Mesenchymal stem cell (in vitro differentiated cells and primary cell): ENCODE measurements at regions not wholly inside any gene's neighbourhood (a gene's known extent, or its start where the extent isn't known, plus 50 kb on each side); places are given as distances from the start of the nearest gene placed in this dataset.
A peak's percentile ranks its signal among the peaks of the same experiment; 100 is the strongest.

Experiments used
- DNase-seq: peaks from one replicate; pipeline ENCODE4 v3.0.0-alpha.2; 2013
- H2AFZ ChIP-seq: one replicate; pipeline ENCODE4 v1.6.1; 2013; ENCODE audit warnings: low read depth, mild to moderate bottlenecking, control low read depth, inconsistent platforms, low read length, moderate library complexity
- H2AK5ac ChIP-seq: 2 replicates; pipeline ENCODE4 v1.6.1; 2013; ENCODE audit warnings: low read length, moderate library complexity, mild to moderate bottlenecking, inconsistent platforms; ENCODE audit not compliant: severe bottlenecking
- H2BK120ac ChIP-seq: one replicate; pipeline ENCODE4 v1.6.1; 2013; ENCODE audit warnings: low read depth, mild to moderate bottlenecking, inconsistent platforms, low read length, moderate library complexity
- H2BK12ac ChIP-seq, 2 experiments: one replicate each; pipeline ENCODE4 v1.6.1; 2013; ENCODE audit warnings: inconsistent platforms in 2 of 2, low read length in 2 of 2, mild to moderate bottlenecking in 2 of 2, moderate library complexity in 2 of 2, control low read depth in 1 of 2
- H2BK15ac ChIP-seq: one replicate; pipeline ENCODE4 v1.6.1; 2013; ENCODE audit warnings: mild to moderate bottlenecking, low read depth, inconsistent platforms; ENCODE audit not compliant: poor library complexity, severe bottlenecking
- H2BK5ac ChIP-seq: 2 replicates; pipeline ENCODE4 v1.6.1; 2013; ENCODE audit warnings: low read depth, mild to moderate bottlenecking, low read length, control low read depth, inconsistent platforms; ENCODE audit not compliant: poor library complexity, severe bottlenecking
- H3K14ac ChIP-seq, 2 experiments: one replicate each; pipeline ENCODE4 v1.6.1; 2013; ENCODE audit warnings: inconsistent platforms in 2 of 2, low read length in 2 of 2, control low read depth in 1 of 2, mild to moderate bottlenecking in 1 of 2, moderate library complexity in 1 of 2
- H3K18ac ChIP-seq, 2 experiments: one replicate each; pipeline ENCODE4 v1.6.1; 2013; ENCODE audit warnings: inconsistent platforms in 2 of 2, low read length in 2 of 2, control low read depth in 1 of 2, low read depth in 1 of 2, mild to moderate bottlenecking in 1 of 2
- H3K23ac ChIP-seq, 2 experiments: one replicate each; pipeline ENCODE4 v1.6.1; 2013; ENCODE audit warnings: inconsistent platforms in 2 of 2, low read length in 2 of 2, mild to moderate bottlenecking in 2 of 2, moderate library complexity in 2 of 2, control low read depth in 1 of 2
- H3K27ac ChIP-seq: 2 replicates; pipeline ENCODE4 v1.5.1; 2013; ENCODE audit warnings: mild to moderate bottlenecking, moderate library complexity, low read length, control low read depth, inconsistent platforms; ENCODE audit not compliant: poor library complexity, severe bottlenecking
- H3K27me3 ChIP-seq, 2 experiments: 2 replicates each; pipeline versions ENCODE4 v1.6.1 to v1.7.0; 2013; ENCODE audit warnings: low read length in 2 of 2, mild to moderate bottlenecking in 2 of 2, moderate library complexity in 2 of 2, control low read depth in 1 of 2, inconsistent platforms in 1 of 2; ENCODE audit not compliant: control insufficient read depth in 1 of 2, insufficient read depth in 1 of 2
- H3K36me3 ChIP-seq, 2 experiments: 2 replicates each; pipeline versions ENCODE4 v1.6.1 to v1.7.0; 2013; ENCODE audit warnings: low read length in 2 of 2, control low read depth in 1 of 2, inconsistent platforms in 1 of 2, low read depth in 1 of 2, mild to moderate bottlenecking in 1 of 2; ENCODE audit not compliant: insufficient read depth in 2 of 2, control insufficient read depth in 1 of 2
- H3K4ac ChIP-seq, 2 experiments: one replicate each; pipeline ENCODE4 v1.6.1; 2013; ENCODE audit warnings: inconsistent platforms in 2 of 2, low read length in 2 of 2, mild to moderate bottlenecking in 2 of 2, moderate library complexity in 2 of 2, control low read depth in 1 of 2, low read depth in 1 of 2
- H3K4me1 ChIP-seq: 2 replicates; pipeline ENCODE4 v1.6.1; 2013; ENCODE audit warnings: low read depth, low read length, control low read depth; ENCODE audit not compliant: control insufficient read depth, insufficient read depth
- H3K4me2 ChIP-seq: 2 replicates; pipeline ENCODE4 v1.6.1; 2013; ENCODE audit warnings: low read length, mild to moderate bottlenecking, inconsistent platforms; ENCODE audit not compliant: poor library complexity, severe bottlenecking
- H3K4me3 ChIP-seq, 2 experiments: 2 replicates each; pipeline versions ENCODE4 v1.5.1 to v1.7.0; 2013; ENCODE audit warnings: low read length in 2 of 2, mild to moderate bottlenecking in 2 of 2, control low read depth in 1 of 2, low read depth in 1 of 2; ENCODE audit not compliant: insufficient read depth in 1 of 2
- H3K79me1 ChIP-seq: replicated peaks from 2 replicates; pipeline ENCODE4 v1.6.1; 2013; ENCODE audit warnings: mild to moderate bottlenecking, control low read depth, low read length, inconsistent platforms; ENCODE audit not compliant: poor library complexity, severe bottlenecking
- H3K9ac ChIP-seq: 2 replicates; pipeline ENCODE4 v1.7.0; 2013; ENCODE audit warnings: mild to moderate bottlenecking, low read length, moderate library complexity
- H3K9me3 ChIP-seq: 2 replicates; pipeline ENCODE4 v1.7.0; 2013; ENCODE audit warnings: mild to moderate bottlenecking, low read length; ENCODE audit not compliant: control insufficient read depth
- H4K8ac ChIP-seq: one replicate; pipeline ENCODE4 v1.6.1; 2013; ENCODE audit warnings: inconsistent platforms, mild to moderate bottlenecking, low read length, moderate library complexity
- H4K91ac ChIP-seq: one replicate; pipeline ENCODE4 v1.6.1; 2013; ENCODE audit warnings: mild to moderate bottlenecking, low read length, inconsistent platforms
- WGBS: methylation state at CpG from one replicate; pipeline ENCODE4 v1.1.7; 2013; ENCODE audit warnings: mixed read lengths; 5-methylcytosine and 5-hydroxymethylcytosine counted together

DNA sequence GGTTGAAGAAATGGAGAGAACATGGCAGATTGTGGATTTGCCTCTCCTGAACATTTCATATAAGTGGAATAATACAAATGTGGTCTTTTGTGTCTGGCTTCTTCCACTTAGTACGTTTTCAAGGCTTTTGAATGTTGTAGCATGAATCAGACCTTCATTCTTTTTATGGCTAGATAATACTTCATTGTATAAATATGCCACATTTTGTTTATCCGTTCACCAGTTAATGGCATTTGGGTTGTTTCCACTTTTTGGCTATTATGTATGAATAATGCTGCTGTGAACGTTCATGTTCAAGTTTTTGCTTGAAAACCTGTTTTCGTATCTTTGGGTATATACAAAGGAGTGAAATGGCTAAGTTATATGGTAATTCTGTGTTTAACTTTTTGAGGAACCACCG, 130.4 kb downstream of the TANC2 start:
- Histone ChIP-seq H3K18ac (no peak overlapping the region), H3K9ac (no peak overlapping the region), H3K27ac (no peak overlapping the region), H2BK15ac (no peak overlapping the region), H2AFZ (no peak overlapping the region), H3K79me1 (peaks cover 13% of the 10 kb centered on the region), H2BK5ac (no peak overlapping the region), H3K4me1 (no peaks in the 10 kb centered on the region), H3K36me3 (peaks cover 0 to 5% of the 10 kb centered on the region in 2 experiments), H3K9me3 (no peaks in the 10 kb centered on the region), H3K4me2 (no peak overlapping the region), H3K23ac (no peak overlapping the region), H4K91ac (no peak overlapping the region), H2BK120ac (no peak overlapping the region), H2AK5ac (no peak overlapping the region), H3K4ac (no peak overlapping the region), H3K27me3 (no peaks in the 10 kb centered on the region), H3K4me3 (no peak overlapping the region), H2BK12ac (no peak overlapping the region), H4K8ac (no peak overlapping the region), H3K14ac (no peak overlapping the region)
- 47% methylated on average over 3 of the region's 5 CpGs for WGBS
- DNase-seq: peak; percentile 71

GRCh38 chr17:63099425-63099824, 133.4 kb downstream of the TANC2 start:
- Histone ChIP-seq H3K79me1 (peaks cover 15% of the 10 kb centered on the region), H3K23ac (no peak overlapping the region), H2BK15ac (no peak overlapping the region), H4K91ac (no peak overlapping the region), H3K9ac (no peak overlapping the region), H3K27ac (no peak overlapping the region), H3K18ac (no peak overlapping the region), H4K8ac (no peak overlapping the region), H3K27me3 (no peaks in the 10 kb centered on the region), H3K4me3 (no peak overlapping the region), H2AK5ac (no peak overlapping the region), H2BK5ac (no peak overlapping the region), H3K9me3 (no peaks in the 10 kb centered on the region), H3K14ac (no peak overlapping the region), H3K4me1 (no peaks in the 10 kb centered on the region), H3K36me3 (peaks cover 0 to 11% of the 10 kb centered on the region in 2 experiments), H2BK120ac (no peak overlapping the region), H2AFZ (no peak overlapping the region), H3K4me2 (no peak overlapping the region), H2BK12ac (no peak overlapping the region), H3K4ac (no peak overlapping the region)
- no CpG with 5 or more reads among the region's 1 CpG for WGBS
- DNase-seq: no peak

DNA sequence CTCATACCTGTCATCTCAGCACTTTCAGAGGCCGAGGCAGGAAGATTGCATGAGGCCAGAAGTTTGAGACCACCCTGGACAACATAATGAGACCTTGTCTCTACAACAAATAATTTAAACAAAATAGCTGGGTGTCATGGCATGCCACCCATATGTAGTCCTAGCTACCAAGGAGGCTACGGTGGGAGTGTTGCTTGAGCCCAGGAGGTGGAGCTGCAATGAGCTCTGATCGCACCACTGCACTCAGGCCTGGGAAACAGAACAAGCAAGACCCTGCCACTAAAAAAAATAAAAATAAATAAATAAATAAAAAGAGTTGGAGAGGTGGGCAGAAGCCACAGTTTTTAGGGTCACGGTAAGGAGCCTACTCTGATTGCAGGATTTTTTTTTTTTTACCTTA, 136.0 kb downstream of the TANC2 start:
- no peak overlapping the region for H2AK5ac ChIP-seq
- H3K9me3 ChIP-seq: no peaks in the 10 kb centered on the region
- H4K91ac ChIP-seq: no peak overlapping the region
- no peak overlapping the region for H4K8ac ChIP-seq
- H3K36me3 ChIP-seq: peaks cover 0 to 11% of the 10 kb centered on the region in 2 experiments
- no peaks in the 10 kb centered on the region for H3K27me3 ChIP-seq
- H2BK120ac ChIP-seq: no peak overlapping the region
- H2BK12ac ChIP-seq: no peak overlapping the region
- DNase-seq: no peak
- no peak overlapping the region for H3K4ac ChIP-seq
- no peak overlapping the region for H3K9ac ChIP-seq
- no peak overlapping the region for H3K27ac ChIP-seq
- WGBS: 94% methylated on average over 2 of the region's 4 CpGs
- no peak overlapping the region for H2BK5ac ChIP-seq
- no peak overlapping the region for H3K14ac ChIP-seq
- peaks cover 13% of the 10 kb centered on the region for H3K79me1 ChIP-seq
- H3K23ac ChIP-seq: no peak overlapping the region
- no peak overlapping the region for H3K4me2 ChIP-seq
- H3K18ac ChIP-seq: no peak overlapping the region
- no peak overlapping the region for H2AFZ ChIP-seq
- no peak overlapping the region for H2BK15ac ChIP-seq
- H3K4me1 ChIP-seq: no peaks in the 10 kb centered on the region
- H3K4me3 ChIP-seq: no peak overlapping the region

- Histone ChIP-seq H3K9ac (no peak overlapping the region), H3K14ac (no peak overlapping the region), H3K4me2 (no peak overlapping the region), H3K23ac (no peak overlapping the region), H3K79me1 (peaks cover 12% of the 10 kb centered on the region), H4K91ac (no peak overlapping the region), H3K4me3 (no peak overlapping the region), H3K9me3 (no peaks in the 10 kb centered on the region), H2AFZ (no peak overlapping the region), H3K18ac (no peak overlapping the region), H2BK120ac (no peak overlapping the region), H3K27me3 (no peaks in the 10 kb centered on the region), H4K8ac (no peak overlapping the region), H3K27ac (no peak overlapping the region), H2BK15ac (no peak overlapping the region), H2AK5ac (no peak overlapping the region), H2BK5ac (no peak overlapping the region), H3K4ac (no peak overlapping the region), H3K36me3 (peaks cover 0 to 6% of the 10 kb centered on the region in 2 experiments), H3K4me1 (no peaks in the 10 kb centered on the region), H2BK12ac (no peak overlapping the region)
- WGBS: 96% methylated on average over 1 of the region's 1 CpG
- no peak for DNase-seq
These were observed 140.0 kb downstream of the TANC2 start for GRCh38 chr17:63106050-63106449.
